ENCODE measurements at regions not wholly inside any gene's neighbourhood (a gene's known extent, or its start where the extent isn't known, plus 50 kb on each side); places are given as distances from the start of the nearest gene placed in this dataset.
A peak's percentile ranks its signal among the peaks of the same experiment; 100 is the strongest.

DNA sequence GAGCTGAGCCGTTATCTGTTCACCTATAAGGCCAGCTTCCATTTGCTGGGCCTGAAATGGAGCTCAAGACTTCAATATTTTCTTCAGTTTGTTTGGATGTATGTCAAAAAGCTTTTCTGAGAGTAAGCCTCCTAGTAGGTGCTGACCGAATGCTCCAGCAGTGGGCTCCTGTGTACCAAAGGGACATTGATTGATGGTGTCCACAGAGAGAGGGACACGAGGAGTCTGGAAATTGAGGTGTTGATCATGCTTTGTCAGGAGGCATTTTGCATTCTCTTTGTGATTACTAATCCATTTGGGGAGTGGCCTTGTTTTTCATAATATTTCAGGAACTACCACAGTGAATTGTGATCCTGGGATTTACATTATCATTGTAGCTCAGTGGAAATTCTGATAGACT, 107.7 kb upstream of the SLC38A2 start:
- Histone ChIP-seq H3K9ac (ENCODE audit: control insufficient read depth, extremely low read depth, insufficient read depth, low read length) (no peak overlapping the region), H3K4me2 (ENCODE audit: control insufficient read depth, extremely low read depth, insufficient read depth, low read depth, low read length) (no peak overlapping the region), H4K20me1 (ENCODE audit: control insufficient read depth, extremely low read depth, insufficient read depth, low read length) (no peaks in the 10 kb centered on the region), H3K9me1 (ENCODE audit: control insufficient read depth, extremely low read depth, insufficient read depth, low read length) (no peaks in the 10 kb centered on the region), H3K4me1 (ENCODE audit: control insufficient read depth, extremely low read depth, insufficient read depth, low read length) (peaks cover 8% of the 10 kb centered on the region), H3K9me3 (ENCODE audit: control insufficient read depth, low read depth, low read length) (no peaks in the 10 kb centered on the region), H3K27me3 (ENCODE audit: control insufficient read depth, extremely low read depth, insufficient read depth, low read length) (no peaks in the 10 kb centered on the region), H3K79me2 (ENCODE audit: control insufficient read depth, insufficient read depth, low read length) (no peaks in the 10 kb centered on the region), H3K27ac (ENCODE audit: control insufficient read depth, insufficient read depth, low read length) (no peak overlapping the region), H3K36me3 (ENCODE audit: control insufficient read depth in 2 of 2, extremely low read depth in 1 of 2, insufficient read depth in 2 of 2, low read length in 2 of 2) (no peaks in the 10 kb centered on the region), H3K4me3 (ENCODE audit: control insufficient read depth in 2 of 3, extremely low read depth in 1 of 3, insufficient read depth in 2 of 3, low read depth in 1 of 3, low read length in 3 of 3) (no peak overlapping the region), H2AFZ (ENCODE audit: control insufficient read depth, low read length) (peak overlapping the region; percentile 35)
- dilution Hi-C loops (cut with MboI; ENCODE audit: extremely low pct_ligation_motif_present, low sequenced_read_pairs): no loop called here
- FAIRE-seq (no peak), DNase-seq (ENCODE audit: low read depth, low spot score) (no peak)
- TF ChIP-seq EZH2 (IDR thresholded peaks at IDR 0.05; ENCODE audit: low read length): no peak
- no peak for TF ChIP-seq CTCF (optimal IDR thresholded peaks at IDR 0.05 in 1 of 3, IDR thresholded peaks at IDR 0.05 in 1 of 3, conservative IDR thresholded peaks at IDR 0.05 in 1 of 3; ENCODE audit: extremely low read depth in 1 of 3, insufficient read depth in 2 of 3, low read length in 3 of 3)

GRCh38 chr12:46478123-46478522, 105.5 kb upstream of the SLC38A2 start:
- Histone ChIP-seq H3K27ac (ENCODE audit: control insufficient read depth, insufficient read depth, low read length) (no peak overlapping the region), H3K9me3 (ENCODE audit: control insufficient read depth, low read depth, low read length) (no peaks in the 10 kb centered on the region), H3K9ac (ENCODE audit: control insufficient read depth, extremely low read depth, insufficient read depth, low read length) (no peak overlapping the region), H3K4me1 (ENCODE audit: control insufficient read depth, extremely low read depth, insufficient read depth, low read length) (peaks cover 23% of the 10 kb centered on the region), H3K36me3 (ENCODE audit: control insufficient read depth in 2 of 2, extremely low read depth in 1 of 2, insufficient read depth in 2 of 2, low read length in 2 of 2) (no peaks in the 10 kb centered on the region), H4K20me1 (ENCODE audit: control insufficient read depth, extremely low read depth, insufficient read depth, low read length) (no peaks in the 10 kb centered on the region), H2AFZ (ENCODE audit: control insufficient read depth, low read length) (no peak overlapping the region), H3K79me2 (ENCODE audit: control insufficient read depth, insufficient read depth, low read length) (no peaks in the 10 kb centered on the region), H3K9me1 (ENCODE audit: control insufficient read depth, extremely low read depth, insufficient read depth, low read length) (no peaks in the 10 kb centered on the region), H3K27me3 (ENCODE audit: control insufficient read depth, extremely low read depth, insufficient read depth, low read length) (no peaks in the 10 kb centered on the region), H3K4me3 (ENCODE audit: control insufficient read depth in 2 of 3, extremely low read depth in 1 of 3, insufficient read depth in 2 of 3, low read depth in 1 of 3, low read length in 3 of 3) (no peak overlapping the region), H3K4me2 (ENCODE audit: control insufficient read depth, extremely low read depth, insufficient read depth, low read depth, low read length) (no peak overlapping the region)
- TF ChIP-seq EZH2 (IDR thresholded peaks at IDR 0.05; ENCODE audit: low read length) (no peak), CTCF (optimal IDR thresholded peaks at IDR 0.05 in 1 of 3, IDR thresholded peaks at IDR 0.05 in 1 of 3, conservative IDR thresholded peaks at IDR 0.05 in 1 of 3; ENCODE audit: extremely low read depth in 1 of 3, insufficient read depth in 2 of 3, low read length in 3 of 3) (no peak)
- FAIRE-seq: no peak
- dilution Hi-C loops (cut with MboI; ENCODE audit: extremely low pct_ligation_motif_present, low sequenced_read_pairs): no loop called here
- no peak for DNase-seq (ENCODE audit: low read depth, low spot score)

Measured in keratinocyte (primary cell).